Activated CD4-positive, alpha-beta T cell treated with anti-CD3 and anti-CD28 coated beads, Interleukin-2, amount 10 ng/mL, durations not matched to agents 7 days and 5 days (primary cell): ENCODE measurements at regions not wholly inside any gene's neighbourhood (a gene's known extent, or its start where the extent isn't known, plus 50 kb on each side); places are given as distances from the start of the nearest gene placed in this dataset.

Source experiments
- CTCF ChIA-PET: fragments of 350-600 bp; sonication (Branson Sonifier 250); formaldehyde crosslinking; loops from one replicate; lab custom pipeline; 2021; ENCODE audit warnings: antibody characterized with exemption; lab: Charles Lee
- POLR2A ChIA-PET: fragments of 350-600 bp; sonication (Branson Sonifier 250); formaldehyde crosslinking; loops from one replicate; lab custom pipeline; 2021; ENCODE audit warnings: antibody characterized with exemption; lab: Charles Lee
- DNase-seq: peaks from one replicate; pipeline ENCODE4 v3.0.0-alpha.2; 2020
- H3K27ac Mint-ChIP-seq: one replicate; pipeline ENCODE4 v1.8.0; 2021; ENCODE audit warnings: mild to moderate bottlenecking, moderate library complexity, mixed read lengths
- H3K27me3 Mint-ChIP-seq: one replicate; pipeline ENCODE4 v1.8.0; 2021; ENCODE audit warnings: mixed read lengths
- H3K36me3 Mint-ChIP-seq: one replicate; pipeline ENCODE4 v1.8.0; 2021; ENCODE audit warnings: low read depth, mixed read lengths
- H3K4me1 Mint-ChIP-seq: one replicate; pipeline ENCODE4 v1.8.0; 2021; ENCODE audit warnings: mixed read lengths
- H3K4me3 Mint-ChIP-seq: one replicate; pipeline ENCODE4 v1.8.0; 2021; ENCODE audit warnings: mild to moderate bottlenecking, moderate library complexity, mixed read lengths
- H3K9me3 Mint-ChIP-seq: one replicate; pipeline ENCODE4 v1.8.0; 2021; ENCODE audit warnings: mixed read lengths

- Mint-ChIP-seq H3K36me3 (no peaks in the 10 kb centered on the region), H3K27me3 (peaks cover 8% of the 10 kb centered on the region), H3K27ac (no peak overlapping the region), H3K4me1 (no peaks in the 10 kb centered on the region), H3K9me3 (no peaks in the 10 kb centered on the region), H3K4me3 (no peak overlapping the region)
- DNase-seq: no peak
- ChIA-PET POLR2A (no interaction called here), CTCF (no interaction called here)
Measured at GRCh38 chr15:47824147-47824546, 106.8 kb downstream of the SEMA6D start.

GRCh38 chr15:47829667-47830066 lies 112.4 kb downstream of the SEMA6D start:
- peaks cover 3% of the 10 kb centered on the region for H3K9me3 Mint-ChIP-seq
- H3K27me3 Mint-ChIP-seq: no peaks in the 10 kb centered on the region
- H3K27ac Mint-ChIP-seq: no peak overlapping the region
- CTCF ChIA-PET: no interaction called here
- no peaks in the 10 kb centered on the region for H3K4me1 Mint-ChIP-seq
- no peak overlapping the region for H3K4me3 Mint-ChIP-seq
- H3K36me3 Mint-ChIP-seq: no peaks in the 10 kb centered on the region
- no peak for DNase-seq
- POLR2A ChIA-PET: no interaction called here

GRCh38 chr15:47834093-47834492 lies 116.8 kb downstream of the SEMA6D start:
- no peak overlapping the region for H3K27ac Mint-ChIP-seq
- no peaks in the 10 kb centered on the region for H3K27me3 Mint-ChIP-seq
- no peaks in the 10 kb centered on the region for H3K4me1 Mint-ChIP-seq
- ChIA-PET POLR2A (no interaction called here), CTCF (interaction anchor here (0.6 kb wide), 1 partner anchor 64 kb away, joined by 3 read pairs; no protein-coding TSS in a partner anchor)
- H3K36me3 Mint-ChIP-seq: no peaks in the 10 kb centered on the region
- no peak overlapping the region for H3K4me3 Mint-ChIP-seq
- no peak for DNase-seq
- peaks cover 3% of the 10 kb centered on the region for H3K9me3 Mint-ChIP-seq

GRCh38 chr15:47839233-47839825 lies 122.0 kb downstream of the SEMA6D start:
- H3K4me3 Mint-ChIP-seq: no peak overlapping the region
- no peak for DNase-seq
- no peak overlapping the region for H3K27ac Mint-ChIP-seq
- H3K4me1 Mint-ChIP-seq: no peaks in the 10 kb centered on the region
- no peaks in the 10 kb centered on the region for H3K9me3 Mint-ChIP-seq
- no peaks in the 10 kb centered on the region for H3K36me3 Mint-ChIP-seq
- no peaks in the 10 kb centered on the region for H3K27me3 Mint-ChIP-seq
- POLR2A ChIA-PET: no interaction called here
- CTCF ChIA-PET: no interaction called here

GRCh38 chr15:47843124-47843663 lies 125.9 kb downstream of the SEMA6D start:
- CTCF ChIA-PET: no interaction called here
- no peaks in the 10 kb centered on the region for H3K27me3 Mint-ChIP-seq
- H3K9me3 Mint-ChIP-seq: no peaks in the 10 kb centered on the region
- H3K4me3 Mint-ChIP-seq: no peak overlapping the region
- H3K36me3 Mint-ChIP-seq: no peaks in the 10 kb centered on the region
- H3K27ac Mint-ChIP-seq: no peak overlapping the region
- POLR2A ChIA-PET: no interaction called here
- H3K4me1 Mint-ChIP-seq: no peaks in the 10 kb centered on the region
- no peak for DNase-seq

GRCh38 chr15:47844437-47844836 lies 127.1 kb downstream of the SEMA6D start:
- ChIA-PET CTCF (no interaction called here), POLR2A (no interaction called here)
- Mint-ChIP-seq H3K9me3 (no peaks in the 10 kb centered on the region), H3K4me3 (no peak overlapping the region), H3K27ac (no peak overlapping the region), H3K27me3 (no peaks in the 10 kb centered on the region), H3K4me1 (no peaks in the 10 kb centered on the region), H3K36me3 (no peaks in the 10 kb centered on the region)
- no peak for DNase-seq

GRCh38 chr15:47846128-47846868 lies 129.0 kb downstream of the SEMA6D start:
- POLR2A ChIA-PET: no interaction called here

GRCh38 chr15:47846876-47847275 lies 129.6 kb downstream of the SEMA6D start:
- Mint-ChIP-seq H3K4me1 (no peaks in the 10 kb centered on the region), H3K27me3 (no peaks in the 10 kb centered on the region), H3K9me3 (no peaks in the 10 kb centered on the region), H3K4me3 (no peak overlapping the region), H3K27ac (no peak overlapping the region), H3K36me3 (no peaks in the 10 kb centered on the region)
- POLR2A ChIA-PET: no interaction called here
- CTCF ChIA-PET: no interaction called here
- no peak for DNase-seq

More at GRCh38 chr15:47846128-47846868, 129.0 kb downstream of the SEMA6D start:
- Mint-ChIP-seq H3K27ac (no peak overlapping the region), H3K9me3 (no peaks in the 10 kb centered on the region), H3K36me3 (no peaks in the 10 kb centered on the region), H3K27me3 (no peaks in the 10 kb centered on the region), H3K4me3 (no peak overlapping the region), H3K4me1 (no peaks in the 10 kb centered on the region)
- DNase-seq: no peak
- CTCF ChIA-PET: no interaction called here

- CTCF ChIA-PET: interaction anchor here (0.9 kb wide), 1 partner anchor 8 kb away, joined by 3 read pairs; no protein-coding TSS in a partner anchor
Measured at GRCh38 chr15:47856071-47856470, 138.8 kb downstream of the SEMA6D start.

GRCh38 chr15:47857014-47857775 lies 139.9 kb downstream of the SEMA6D start:
- DNase-seq: no peak
- Mint-ChIP-seq H3K9me3 (no peaks in the 10 kb centered on the region), H3K27ac (no peak overlapping the region), H3K36me3 (no peaks in the 10 kb centered on the region), H3K27me3 (peaks cover 1% of the 10 kb centered on the region), H3K4me1 (no peaks in the 10 kb centered on the region), H3K4me3 (no peak overlapping the region)
- CTCF ChIA-PET: interaction anchor here (0.9 kb wide), 1 partner anchor 9 kb away, joined by 3 read pairs; no protein-coding TSS in a partner anchor
- POLR2A ChIA-PET: no interaction called here

More at GRCh38 chr15:47856071-47856470, 138.8 kb downstream of the SEMA6D start:
- DNase-seq: no peak
- Mint-ChIP-seq H3K36me3 (no peaks in the 10 kb centered on the region), H3K4me3 (no peak overlapping the region), H3K4me1 (no peaks in the 10 kb centered on the region), H3K9me3 (no peaks in the 10 kb centered on the region), H3K27ac (no peak overlapping the region), H3K27me3 (peaks cover 1% of the 10 kb centered on the region)
- POLR2A ChIA-PET: no interaction called here

- Mint-ChIP-seq H3K27ac (no peak overlapping the region), H3K4me3 (no peak overlapping the region), H3K9me3 (no peaks in the 10 kb centered on the region), H3K27me3 (peaks cover 1% of the 10 kb centered on the region), H3K4me1 (no peaks in the 10 kb centered on the region), H3K36me3 (no peaks in the 10 kb centered on the region)
- POLR2A ChIA-PET: no interaction called here
- DNase-seq: no peak
- CTCF ChIA-PET: no interaction called here
Measured at GRCh38 chr15:47857776-47858167, 140.5 kb downstream of the SEMA6D start.

GRCh38 chr15:47861111-47861903 lies 144.0 kb downstream of the SEMA6D start:
- no peaks in the 10 kb centered on the region for H3K36me3 Mint-ChIP-seq
- H3K27me3 Mint-ChIP-seq: peaks cover 1% of the 10 kb centered on the region
- no peaks in the 10 kb centered on the region for H3K4me1 Mint-ChIP-seq
- ChIA-PET CTCF (no interaction called here), POLR2A (no interaction called here)
- H3K4me3 Mint-ChIP-seq: no peak overlapping the region
- no peak overlapping the region for H3K27ac Mint-ChIP-seq
- H3K9me3 Mint-ChIP-seq: no peaks in the 10 kb centered on the region
- DNase-seq: no peak
